ENCODE measurements at regions not wholly inside any gene's neighbourhood (a gene's known extent, or its start where the extent isn't known, plus 50 kb on each side); places are given as distances from the start of the nearest gene placed in this dataset.
"Not testable (repeated sequence)": the region's sequence is repeated elsewhere in the genome, so short reads cannot be mapped to it uniquely, and the experiment has no call there.

DNA sequence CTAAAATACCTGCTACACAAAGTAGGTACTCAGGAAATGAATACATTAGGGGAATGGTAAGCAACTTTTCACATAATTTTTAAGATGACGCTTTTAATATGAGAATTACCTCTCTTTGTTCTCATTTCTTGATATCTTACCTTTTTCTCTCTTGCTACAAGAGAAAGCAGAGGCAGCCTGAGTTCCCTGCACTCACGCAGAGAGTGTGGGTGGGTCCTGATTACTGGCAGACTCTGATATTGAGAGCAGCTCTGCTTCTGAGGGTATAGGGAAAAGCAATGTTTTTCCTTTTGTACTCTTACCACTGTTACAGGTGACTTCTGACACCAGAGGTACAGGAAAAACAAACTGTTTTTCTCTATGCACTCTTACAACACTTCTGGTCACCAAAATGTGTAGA is 420.2 kb upstream of the TMTC1 start:
- DNase-seq (ENCODE audit: low spot score), result no peak

DNA sequence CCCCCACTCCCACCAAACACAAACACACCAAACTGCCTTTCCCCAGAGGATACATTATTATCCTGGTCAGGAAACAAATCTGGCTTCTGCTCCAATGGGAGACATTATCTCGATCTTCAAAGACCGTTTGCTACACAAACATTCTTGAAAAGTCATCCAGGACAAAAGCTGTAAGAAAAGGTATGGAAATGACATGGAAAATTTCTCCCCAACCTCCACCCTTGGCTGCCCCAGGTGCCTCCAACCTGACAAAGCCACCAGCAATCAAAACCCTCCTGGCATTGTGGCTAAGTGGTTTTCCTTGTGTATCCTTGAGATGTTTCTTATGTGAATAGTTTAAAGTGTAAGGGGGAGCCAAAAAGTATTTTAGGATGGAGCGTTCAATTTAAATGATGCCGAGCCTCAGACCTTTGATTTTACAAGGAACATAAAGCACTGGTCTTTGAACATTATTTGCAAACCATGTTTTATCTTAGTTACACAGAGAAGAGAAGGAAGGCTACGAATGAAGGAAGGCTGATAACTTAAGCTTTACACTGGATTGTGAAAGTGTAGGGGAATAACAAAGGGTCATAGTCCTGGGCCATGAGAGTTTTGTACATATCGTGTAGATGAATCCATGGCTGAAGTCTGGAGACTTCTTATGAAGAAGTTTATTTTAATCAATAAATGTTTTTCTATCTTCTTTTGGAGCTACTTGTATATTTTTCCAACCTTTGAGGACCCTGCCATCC is 418.9 kb upstream of the TMTC1 start:
- DNase-seq (ENCODE audit: low spot score), result no peak

DNA sequence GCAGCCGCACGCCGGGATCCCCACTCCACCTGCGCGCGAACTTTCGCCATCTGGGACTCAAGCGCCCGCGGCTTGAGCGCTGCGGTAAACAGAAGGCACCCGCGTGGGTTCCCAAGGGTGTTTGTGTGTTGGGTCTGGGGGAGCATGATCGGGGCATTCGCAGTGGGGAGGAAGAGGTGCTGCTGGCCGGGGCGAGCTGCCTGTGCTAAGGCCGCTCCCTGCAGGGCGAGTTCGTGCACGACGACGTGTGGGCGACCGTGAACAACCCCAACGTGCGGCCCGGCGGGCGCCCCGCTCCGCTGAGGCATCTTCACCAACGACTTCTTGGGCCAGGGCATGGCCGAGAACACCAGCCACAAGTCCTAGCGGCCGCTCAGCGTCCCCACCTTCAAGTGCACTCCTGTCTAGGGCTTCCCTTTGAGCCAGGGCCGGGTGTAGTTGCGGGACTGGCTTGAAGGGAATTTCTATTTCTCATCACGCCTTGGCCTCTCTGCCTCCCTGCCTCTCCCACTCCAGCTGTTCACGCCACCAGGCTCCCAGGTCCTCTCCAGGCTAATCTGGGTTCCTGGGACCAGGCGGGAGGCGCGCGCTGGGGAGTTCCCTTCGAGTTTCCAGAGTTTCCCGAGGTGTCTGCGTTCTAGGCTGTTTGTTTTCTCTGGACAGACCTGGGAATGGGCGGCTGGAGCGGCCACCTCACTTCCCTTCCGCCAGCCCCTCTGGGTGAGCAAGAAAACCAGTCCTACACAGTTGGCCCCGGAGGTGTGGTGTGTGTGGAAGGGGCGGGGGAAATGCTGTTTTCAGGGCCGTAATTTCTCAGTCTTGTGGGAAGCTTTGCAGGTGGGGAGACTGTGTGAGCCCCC is 417.8 kb upstream of the TMTC1 start:
- no peak for DNase-seq (ENCODE audit: low spot score)

- no peak for DNase-seq (ENCODE audit: low spot score)
These were observed 417.1 kb upstream of the TMTC1 start for GRCh38 chr12:30200864-30201263.

DNA sequence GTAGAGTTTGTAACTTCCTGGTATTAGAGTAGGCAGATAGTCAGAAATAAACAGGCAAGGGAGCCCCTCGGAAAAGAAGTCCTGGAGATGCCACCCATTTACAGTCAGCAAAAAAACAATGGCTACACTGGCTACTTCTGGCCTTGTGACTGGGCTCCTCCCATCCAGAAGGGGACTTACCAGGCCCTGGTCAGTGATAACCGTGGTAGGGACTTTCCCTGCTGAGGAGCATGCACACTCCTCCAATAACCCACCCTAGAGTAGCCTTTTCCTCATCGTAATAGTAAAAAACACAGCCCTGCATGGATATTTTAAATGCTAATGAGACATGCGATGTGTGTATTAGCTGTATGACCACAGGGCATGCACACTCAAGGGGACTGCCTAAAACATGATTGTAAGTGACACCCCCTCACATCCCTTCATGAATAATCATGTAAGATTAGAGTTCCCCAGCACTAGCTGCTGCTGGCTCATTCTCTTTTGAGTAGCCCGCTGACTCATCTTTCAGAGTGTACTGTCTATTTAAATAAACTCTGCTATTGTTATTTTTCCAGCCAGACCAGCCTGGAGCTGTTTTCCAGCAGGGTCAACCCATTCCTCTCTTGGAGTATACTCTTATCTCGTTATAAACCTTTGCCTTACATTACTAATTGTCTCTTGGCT is 413.8 kb upstream of the TMTC1 start:
- no peak for DNase-seq (ENCODE audit: low spot score)

GRCh38 chr12:30191696-30192455 is 408.1 kb upstream of the TMTC1 start:
- no peak for DNase-seq (ENCODE audit: low spot score)

DNA sequence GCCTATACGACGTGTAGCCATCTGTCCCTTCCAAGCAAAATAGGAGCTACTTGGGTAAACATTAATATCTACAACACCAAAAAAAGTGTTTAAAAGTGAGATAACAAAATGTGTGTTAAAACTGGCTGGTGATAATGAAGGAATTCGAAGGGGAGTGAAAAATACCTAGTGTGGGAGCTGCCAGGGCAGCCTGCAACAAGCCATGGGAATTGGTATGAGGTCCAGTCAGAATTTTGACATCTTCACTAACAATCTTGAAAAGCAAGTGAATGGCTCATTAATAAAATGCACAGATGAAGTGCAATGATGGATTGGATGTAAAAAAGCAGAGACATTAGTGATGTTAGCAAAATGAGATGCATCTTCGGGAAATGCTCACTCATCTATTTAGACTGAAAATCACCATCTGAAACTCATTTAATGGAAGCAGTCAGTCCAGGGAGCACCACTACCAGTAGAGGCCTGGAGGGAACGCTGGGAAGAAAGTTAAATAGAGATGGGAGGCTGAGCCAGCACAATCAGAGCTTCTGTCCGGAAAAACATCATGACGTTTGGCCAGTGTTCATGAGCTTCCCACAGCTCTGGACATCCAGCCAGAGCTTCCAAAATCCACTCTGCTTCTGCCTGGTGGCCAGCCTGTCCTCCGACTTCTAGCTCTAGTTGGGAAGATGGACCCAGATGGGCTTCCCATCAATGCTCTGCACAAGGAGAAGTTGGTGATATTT is 405.0 kb upstream of the TMTC1 start:
- DNase-seq (ENCODE audit: low spot score), result no peak

DNA sequence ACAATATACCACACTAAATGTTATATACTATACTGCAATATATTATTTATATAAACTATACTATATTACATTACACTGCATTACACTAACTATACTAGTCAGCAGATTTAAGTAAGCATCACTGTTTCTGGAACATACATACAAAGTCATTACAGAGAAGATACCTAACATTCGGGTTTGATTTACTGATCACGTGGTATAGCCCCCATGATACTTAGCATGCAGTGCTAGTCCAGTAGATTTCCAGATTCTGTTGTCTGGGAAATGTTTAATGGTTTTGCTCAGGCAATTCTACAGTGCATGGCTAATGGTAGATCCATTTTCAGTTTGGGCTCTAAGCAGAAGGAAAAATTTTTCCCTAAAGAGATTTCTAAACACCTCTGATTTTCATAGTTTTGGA is 403.7 kb upstream of the TMTC1 start:
- DNase-seq (ENCODE audit: low spot score), result no peak

DNA sequence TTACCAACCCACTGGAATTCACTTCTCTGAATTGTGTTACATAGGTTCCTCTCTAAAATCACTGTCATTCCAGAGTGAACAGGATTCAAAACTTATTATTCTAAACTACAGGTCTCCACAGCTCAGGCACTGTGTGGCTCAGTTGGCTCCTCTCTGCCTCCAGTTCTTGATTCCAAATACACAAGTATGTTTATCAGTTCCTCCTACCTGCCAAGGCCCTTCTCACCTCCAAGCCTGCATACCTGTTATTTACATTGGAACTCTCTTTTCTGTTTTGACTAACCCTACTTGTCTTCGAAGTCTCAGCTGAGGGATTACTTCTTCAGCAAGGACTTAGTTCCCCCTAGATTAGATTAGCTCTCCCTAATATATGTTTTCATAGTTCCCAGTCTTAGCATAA is 397.6 kb upstream of the TMTC1 start:
- no peak for DNase-seq (ENCODE audit: low spot score)

GRCh38 chr12:30180602-30181001 is 396.9 kb upstream of the TMTC1 start:
- no peak for DNase-seq (ENCODE audit: low spot score)

DNA sequence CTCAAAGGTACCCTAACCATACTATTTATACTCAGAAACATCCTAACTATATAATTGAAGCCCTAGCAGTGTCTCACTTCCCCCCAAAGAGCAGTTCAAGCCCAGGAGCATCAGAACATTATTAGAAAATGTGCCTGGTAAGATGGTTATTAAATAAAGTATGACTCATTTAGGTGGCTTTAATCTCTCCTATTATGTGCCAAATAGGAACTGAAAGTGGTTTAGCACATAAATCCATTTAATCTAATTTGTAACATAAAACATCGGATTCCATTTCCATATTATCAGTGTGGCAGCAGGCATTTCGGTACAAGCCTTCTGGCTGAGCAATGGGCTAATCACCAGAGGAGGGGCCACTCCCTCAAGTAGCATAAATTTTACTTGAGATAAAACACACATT is 395.2 kb upstream of the TMTC1 start:
- no peak for DNase-seq (ENCODE audit: low spot score)

- no peak for DNase-seq (ENCODE audit: low spot score)
These were observed 386.3 kb upstream of the TMTC1 start for GRCh38 chr12:30169839-30170591.

- DNase-seq (ENCODE audit: low spot score), result no peak
These were observed 382.5 kb upstream of the TMTC1 start for GRCh38 chr12:30166006-30166795.

DNA sequence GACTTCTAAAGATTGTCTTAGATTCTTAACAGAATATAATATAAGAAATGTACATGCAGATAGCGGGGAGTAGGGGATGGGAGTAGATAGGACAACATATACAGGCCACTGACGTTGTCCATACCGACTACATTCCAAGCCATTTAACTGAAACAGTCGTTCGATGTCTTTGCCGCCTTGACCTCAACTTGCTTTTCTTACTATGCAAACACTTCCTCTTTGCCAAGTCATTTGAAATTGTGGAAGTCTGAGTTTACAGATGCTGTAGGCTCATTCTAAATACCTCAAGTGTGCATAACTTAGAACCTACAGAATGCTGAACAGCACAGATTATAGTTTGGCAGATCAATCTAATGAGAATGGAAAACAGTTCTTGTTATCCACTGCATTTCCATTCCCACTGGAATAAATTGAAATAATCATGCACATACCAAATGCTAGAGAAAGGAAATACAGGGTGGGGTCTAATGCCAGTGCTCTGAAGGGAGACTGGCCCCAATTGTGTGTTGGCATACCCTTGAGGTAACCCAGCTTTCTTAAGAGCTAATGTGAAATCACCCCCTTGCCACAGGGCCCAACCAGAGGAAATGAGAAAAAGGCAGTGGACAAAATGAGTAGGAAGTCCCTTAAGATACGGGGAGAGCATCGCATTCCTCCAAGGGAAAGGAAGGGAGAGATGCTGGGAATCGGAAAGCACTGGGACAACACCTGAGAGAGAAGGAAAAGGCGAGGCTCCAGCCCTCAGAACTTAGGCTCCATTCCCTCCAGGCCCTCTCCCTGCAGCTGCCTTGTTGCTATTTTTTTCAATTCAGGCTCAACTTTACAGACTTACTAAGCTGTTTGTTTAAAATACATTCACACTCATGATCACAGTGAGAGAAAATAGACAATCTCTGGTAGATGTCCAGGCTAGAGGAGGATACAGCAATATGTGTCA is 380.9 kb upstream of the TMTC1 start:
- no peak for DNase-seq (ENCODE audit: low spot score)

- DNase-seq (ENCODE audit: low spot score), result not testable (repeated sequence)
These were observed 373.1 kb upstream of the TMTC1 start for GRCh38 chr12:30156833-30157232.

DNA sequence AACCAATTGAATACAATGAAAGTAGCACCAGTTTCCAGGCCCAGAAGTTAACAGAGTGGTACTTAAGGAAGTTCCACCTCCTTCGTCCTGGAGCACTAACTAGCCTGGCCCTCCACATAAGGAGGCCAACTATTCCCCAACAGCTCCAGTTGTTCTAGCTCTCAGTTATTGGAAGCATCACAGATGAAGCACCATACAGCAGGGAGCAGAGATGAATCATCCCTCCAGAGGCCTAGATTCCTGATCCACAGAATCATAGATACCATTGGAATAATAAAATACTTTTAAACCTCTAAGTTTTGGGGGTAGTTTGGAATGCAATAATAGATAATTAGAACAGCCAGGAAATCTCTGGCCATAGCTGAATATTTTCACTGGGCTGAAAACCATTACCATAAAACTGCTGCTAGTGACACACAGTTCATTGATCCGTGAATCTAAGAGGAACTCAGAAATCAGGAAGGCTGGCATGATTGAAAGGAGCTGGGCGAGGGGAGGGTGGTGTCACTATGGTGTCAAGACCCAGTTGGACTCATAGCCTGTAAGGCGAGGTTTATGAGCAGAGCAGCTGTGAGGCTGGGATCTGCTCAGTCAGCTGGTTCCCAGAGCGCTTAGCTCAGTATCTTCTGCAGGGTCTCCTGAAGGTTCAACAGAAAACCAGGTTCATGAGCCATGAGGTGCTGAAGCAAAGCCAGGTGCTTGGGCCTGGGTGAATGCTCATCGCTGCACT is 371.4 kb upstream of the TMTC1 start:
- DNase-seq (ENCODE audit: low spot score), result peak; percentile 22

DNA sequence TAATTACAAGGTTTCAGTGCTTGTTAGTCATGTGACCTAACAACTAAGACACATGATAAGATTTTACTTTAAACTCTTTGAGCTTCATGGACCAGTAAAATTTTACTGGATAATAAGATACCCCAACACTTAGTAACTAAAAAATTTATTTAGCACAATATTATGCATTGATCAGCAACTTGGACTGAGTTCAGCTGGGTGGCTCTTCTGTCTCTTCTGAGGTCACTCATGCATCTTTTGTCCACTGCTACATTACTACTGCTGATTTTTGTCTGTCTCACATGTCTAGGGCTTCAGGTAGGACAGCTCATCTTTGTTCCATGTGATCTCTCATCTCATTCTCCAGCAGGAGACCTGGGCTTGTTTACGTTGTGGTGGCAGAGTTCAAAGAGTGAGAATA is 370.2 kb upstream of the TMTC1 start:
- no peak for DNase-seq (ENCODE audit: low spot score)

DNA sequence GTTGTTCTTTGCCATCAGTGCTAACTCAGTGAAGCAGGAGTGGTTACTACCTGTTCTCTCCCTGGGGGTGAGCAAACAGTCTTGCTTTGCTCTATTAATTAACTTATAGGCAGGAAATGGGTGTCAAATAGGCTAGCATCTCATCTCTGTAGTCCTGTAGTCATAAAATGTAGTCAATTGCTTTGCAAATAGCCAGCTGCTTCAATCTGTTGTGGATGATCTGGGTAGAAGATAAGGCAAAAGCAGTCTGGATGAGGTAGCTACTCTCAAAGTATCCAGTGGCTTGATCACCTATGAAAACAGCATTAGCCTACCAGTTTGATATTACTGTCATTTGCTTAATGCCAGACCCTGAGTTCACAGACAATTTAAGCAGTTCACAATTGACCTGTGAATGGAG is 369.0 kb upstream of the TMTC1 start:
- no peak for DNase-seq (ENCODE audit: low spot score)

All from AG08395 (cell line).